HL-60/S4 treated with phorbol 12-myristate 13-acetate at 8.2 ng/mL for 4 days and 3 days (cell line): ENCODE measurements at regions not wholly inside any gene's neighbourhood (a gene's known extent, or its start where the extent isn't known, plus 50 kb on each side); places are given as distances from the start of the nearest gene placed in this dataset.
"Not testable (repeated sequence)": the region's sequence is repeated elsewhere in the genome, so short reads cannot be mapped to it uniquely, and the experiment has no call there.

Experiments
- in situ Hi-C: fragments of 300-500 bp; cut with MboI; formaldehyde crosslinking; loops from 2 replicates; pipeline ENCODE4 v1.15.0; 2022; ENCODE audit warnings: low sequenced_read_pairs

DNA sequence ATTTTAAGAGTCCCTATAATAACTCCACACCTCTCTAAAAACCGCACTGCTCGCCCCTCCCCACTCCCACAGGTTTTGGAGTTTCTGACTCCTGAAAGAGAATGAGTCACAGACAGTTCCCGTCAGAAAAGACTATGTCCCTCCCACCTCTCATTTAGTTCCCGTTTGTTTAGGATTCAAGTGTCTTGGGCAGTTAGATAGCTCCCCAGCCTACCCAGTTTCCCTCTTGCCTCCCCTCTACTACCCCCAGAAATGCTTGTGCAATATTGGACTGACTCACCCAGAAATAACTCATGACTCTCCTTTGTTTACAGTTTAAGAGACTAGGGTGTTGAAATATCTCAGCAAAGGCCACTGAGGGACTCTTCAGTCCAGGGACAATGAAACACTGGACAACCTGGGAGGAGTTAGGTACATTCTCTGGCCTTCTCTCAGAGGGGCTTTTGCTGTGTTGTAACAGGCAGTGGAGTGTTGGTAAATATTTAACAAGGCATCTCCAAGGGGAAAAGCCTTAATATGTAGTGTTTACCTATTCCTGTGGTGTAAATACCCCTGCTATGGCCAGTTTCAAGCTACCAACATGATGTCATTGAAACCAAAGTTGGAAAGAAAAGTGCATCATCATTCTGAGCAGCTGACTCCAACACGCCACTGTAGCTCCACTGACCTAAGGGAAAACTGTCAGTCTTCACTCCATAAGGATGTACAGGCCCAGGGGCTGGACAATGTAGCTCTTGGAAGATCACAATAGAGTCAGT lies 96.1 kb upstream of the CHD2 start:
- in situ Hi-C loops: no loop called here

- in situ Hi-C loops: not testable (repeated sequence)
Observed at GRCh38 chr15:92804610-92804936, 95.6 kb upstream of the CHD2 start.

GRCh38 chr15:92805080-92805690 lies 94.9 kb upstream of the CHD2 start:
- in situ Hi-C loops: no loop called here

DNA sequence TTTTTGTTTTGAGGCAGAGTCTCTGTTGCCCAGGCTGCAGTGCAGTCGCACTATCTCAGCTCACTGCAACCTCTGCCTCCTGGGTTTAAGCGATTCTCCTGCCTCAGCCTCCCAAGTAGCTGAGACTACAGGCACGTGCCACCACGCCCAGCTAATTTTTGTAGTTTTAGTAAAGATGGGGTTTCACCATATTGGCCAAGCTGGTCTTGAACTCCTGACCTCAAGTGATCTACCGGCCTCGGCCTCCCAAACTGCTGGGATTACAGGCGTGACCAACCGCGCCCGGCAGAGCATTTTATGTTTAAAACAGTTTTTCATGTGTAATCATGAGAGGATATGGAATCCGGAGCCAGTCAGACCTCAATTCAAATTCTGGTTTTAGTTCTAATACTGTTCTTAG lies 94.0 kb upstream of the CHD2 start:
- in situ Hi-C loops: not testable (repeated sequence)

- in situ Hi-C loops: no loop called here
Observed at GRCh38 chr15:92806763-92807162, 93.4 kb upstream of the CHD2 start.

DNA sequence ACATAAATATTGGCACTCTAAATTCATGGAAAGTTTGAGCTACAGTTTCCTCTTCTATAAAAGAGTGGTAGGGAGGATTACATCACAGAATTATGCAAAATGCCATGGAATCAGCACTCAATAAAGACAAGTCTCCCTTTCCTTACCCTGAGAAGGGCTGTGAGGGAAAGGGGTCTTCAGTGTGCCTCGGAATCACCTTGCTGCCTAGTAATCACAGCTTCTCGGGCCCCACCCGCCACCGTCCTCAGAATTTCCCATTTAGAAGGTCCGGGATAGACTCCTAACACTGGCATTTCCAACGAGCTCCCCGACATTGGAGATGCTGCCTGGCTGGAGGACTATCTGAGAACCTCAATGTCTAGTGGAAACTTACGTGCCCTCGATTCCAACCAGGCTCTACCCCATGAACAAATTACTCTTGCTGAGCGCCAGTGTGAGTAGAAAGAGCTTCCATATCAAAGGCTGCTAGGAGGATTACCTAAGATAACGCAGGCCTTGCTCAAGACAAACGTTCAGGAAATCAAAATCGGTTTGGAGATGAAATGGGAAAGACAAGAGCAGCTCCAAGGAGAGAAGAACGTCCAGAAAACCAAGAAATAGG lies 92.1 kb upstream of the CHD2 start:
- in situ Hi-C loops: no loop called here

GRCh38 chr15:92808598-92809063 lies 91.5 kb upstream of the CHD2 start:
- in situ Hi-C loops: no loop called here

DNA sequence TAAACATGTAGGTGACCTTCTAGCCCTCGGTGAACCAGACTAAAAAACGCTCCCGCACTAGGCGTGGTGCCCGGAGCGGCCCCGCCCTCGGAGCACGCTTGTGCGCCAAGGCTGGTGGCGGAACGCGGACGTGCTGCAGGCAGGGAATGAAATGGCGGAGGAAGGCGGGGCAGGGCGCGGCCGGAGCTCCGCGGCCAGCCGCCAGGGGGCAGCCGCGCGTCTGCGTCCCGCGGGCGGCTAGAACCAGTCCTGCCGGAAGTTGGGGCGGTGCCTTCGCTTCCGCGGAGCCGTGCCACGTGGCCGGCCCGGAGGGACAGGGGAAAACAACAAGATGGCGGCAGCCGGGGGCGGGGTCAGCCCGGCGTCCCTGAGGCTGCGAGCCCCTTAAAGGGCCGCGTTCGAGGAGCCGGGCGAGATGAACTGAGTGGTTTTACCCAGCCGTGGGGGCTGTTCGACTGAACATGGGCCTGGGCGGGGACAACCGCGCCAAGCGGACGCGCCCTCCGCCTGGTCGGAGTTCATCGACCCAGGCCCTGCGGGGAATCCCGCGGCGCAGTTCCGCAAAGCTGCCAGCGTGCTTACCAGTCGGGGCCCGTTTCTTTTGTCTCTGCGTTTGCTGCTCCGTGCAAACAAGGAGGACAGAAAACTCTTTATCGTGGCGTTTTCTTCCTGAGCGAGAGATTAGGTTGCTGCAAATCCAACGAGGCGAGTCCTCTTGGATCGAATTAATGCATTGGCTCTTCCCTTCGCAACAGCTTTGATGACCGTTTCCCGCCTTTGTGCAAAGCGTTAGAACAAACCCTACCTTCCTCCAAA lies 90.9 kb upstream of the CHD2 start:
- in situ Hi-C loops: no loop called here

- in situ Hi-C loops: no loop called here
Observed at GRCh38 chr15:92809880-92810361, 90.2 kb upstream of the CHD2 start.

GRCh38 chr15:92810418-92811138 lies 89.5 kb upstream of the CHD2 start:
- in situ Hi-C loops: no loop called here

GRCh38 chr15:92811148-92811913 lies 88.8 kb upstream of the CHD2 start:
- in situ Hi-C loops: no loop called here

DNA sequence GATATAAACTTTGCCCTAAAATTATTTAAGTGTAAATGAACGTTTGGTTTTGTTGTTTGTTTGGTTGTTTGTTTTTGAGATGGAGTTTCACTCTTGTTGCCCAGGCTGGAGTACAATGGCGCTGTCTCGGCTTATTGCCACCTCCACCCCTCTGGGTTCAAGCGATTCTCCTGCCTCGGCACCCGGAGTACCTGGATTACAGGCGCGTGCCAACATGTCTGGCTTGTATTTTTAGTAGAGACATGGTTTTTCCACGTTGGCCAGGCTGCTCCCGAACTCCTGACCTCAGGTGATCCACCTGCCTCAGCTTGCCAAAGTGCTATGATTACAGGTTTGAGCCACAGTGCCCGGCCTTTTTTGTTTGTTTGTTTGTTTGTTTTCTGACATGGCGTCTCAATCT lies 87.9 kb upstream of the CHD2 start:
- in situ Hi-C loops: no loop called here

- in situ Hi-C loops: no loop called here
Observed at GRCh38 chr15:92813485-92813884, 86.6 kb upstream of the CHD2 start.

DNA sequence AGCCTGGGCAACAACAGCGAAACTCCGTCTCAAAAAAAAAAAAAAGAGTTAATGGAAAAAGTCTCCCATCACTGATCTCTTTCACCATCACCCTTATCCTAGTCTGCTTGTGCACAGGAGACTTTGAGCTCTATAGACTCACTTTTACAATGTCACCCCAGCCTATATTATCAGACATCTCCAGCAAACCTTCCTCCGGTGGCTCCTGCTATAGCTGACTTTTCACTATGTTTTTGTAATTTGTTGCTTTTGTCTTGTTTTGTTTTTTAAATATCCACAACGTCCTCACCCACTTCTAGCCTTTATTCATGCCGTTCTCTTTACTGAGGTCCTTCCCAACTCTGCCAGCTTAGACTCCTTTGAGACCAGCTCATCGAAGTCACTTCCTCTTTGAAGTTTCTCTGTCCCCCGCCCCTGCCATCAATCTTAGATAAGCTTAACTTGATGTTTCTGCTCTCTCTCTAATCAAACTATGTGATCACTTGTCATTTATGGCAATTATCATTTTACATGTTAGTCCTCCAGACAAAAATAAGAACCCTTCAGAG lies 82.7 kb upstream of the CHD2 start:
- in situ Hi-C loops: no loop called here

DNA sequence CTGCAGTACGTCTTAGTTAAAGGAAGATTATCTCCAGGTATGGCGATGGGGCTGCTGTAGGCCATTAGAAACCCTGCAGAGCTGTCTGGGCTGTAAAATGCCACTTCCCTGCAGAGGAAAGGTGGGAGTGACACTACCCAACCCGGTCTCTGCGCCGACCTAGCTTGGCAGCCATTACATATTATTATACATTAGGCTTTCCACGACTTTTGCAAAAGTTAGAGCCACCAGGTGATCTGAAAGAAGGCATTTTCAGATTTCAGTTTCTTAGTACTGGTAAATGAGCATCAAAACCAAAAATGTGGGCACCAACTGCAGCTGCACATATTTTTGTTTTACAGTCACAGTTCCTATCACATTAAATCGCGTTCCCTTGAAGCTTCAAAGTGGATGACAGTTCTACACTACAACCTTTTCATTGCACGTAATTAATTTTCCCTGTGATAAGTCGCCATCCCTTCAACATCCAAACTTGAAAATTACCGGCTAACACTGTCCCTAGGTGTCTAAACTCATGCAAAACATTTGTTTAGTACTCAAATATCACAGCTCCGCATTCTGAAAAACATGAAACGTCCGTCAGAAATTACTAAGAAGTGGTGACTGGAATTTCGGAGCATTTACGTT lies 81.4 kb upstream of the CHD2 start:
- in situ Hi-C loops: no loop called here

DNA sequence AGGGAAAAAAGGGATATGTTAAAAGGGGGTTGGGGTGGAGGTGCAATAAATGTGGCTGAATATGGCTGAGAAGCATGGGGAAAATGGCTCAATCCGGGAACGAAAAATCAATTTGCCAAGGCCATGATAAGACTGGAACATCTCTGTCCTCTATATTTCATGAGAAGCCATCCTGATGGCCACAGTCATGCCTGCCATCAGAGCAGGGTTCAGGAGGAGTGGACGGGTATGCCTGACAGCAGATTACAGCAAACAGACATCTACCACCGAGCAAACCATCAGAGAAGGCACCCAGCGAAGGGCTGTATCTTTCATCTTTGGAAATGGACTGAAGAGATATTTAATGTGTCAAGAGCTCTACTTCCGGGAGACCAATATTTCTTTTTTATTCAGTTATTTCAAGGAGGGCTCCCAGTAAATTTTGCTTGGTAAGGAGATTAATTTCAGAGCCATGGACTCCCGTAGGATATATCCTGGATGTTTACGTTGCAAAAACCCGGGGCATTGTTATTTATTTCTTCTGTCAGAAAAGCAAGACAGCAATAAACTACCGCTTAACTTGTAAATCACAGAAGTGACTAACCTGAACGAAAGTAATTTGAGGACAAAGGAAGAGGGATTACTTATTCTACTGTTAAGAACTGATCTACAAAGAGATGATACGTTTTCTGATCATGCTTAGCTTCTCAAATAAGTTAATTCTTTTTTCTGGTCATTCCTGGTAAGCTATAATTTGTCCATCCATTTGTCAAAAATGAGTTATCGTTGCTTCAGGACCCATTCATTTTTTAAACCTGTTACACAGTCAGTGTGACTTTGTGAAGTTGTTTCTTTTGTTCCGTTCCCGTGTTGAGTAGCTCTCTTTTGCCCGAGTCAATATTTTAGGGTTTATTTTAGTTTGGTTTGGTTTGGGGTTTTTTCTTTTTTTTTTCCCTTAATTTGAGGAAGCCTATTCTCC lies 80.6 kb upstream of the CHD2 start:
- in situ Hi-C loops: no loop called here

DNA sequence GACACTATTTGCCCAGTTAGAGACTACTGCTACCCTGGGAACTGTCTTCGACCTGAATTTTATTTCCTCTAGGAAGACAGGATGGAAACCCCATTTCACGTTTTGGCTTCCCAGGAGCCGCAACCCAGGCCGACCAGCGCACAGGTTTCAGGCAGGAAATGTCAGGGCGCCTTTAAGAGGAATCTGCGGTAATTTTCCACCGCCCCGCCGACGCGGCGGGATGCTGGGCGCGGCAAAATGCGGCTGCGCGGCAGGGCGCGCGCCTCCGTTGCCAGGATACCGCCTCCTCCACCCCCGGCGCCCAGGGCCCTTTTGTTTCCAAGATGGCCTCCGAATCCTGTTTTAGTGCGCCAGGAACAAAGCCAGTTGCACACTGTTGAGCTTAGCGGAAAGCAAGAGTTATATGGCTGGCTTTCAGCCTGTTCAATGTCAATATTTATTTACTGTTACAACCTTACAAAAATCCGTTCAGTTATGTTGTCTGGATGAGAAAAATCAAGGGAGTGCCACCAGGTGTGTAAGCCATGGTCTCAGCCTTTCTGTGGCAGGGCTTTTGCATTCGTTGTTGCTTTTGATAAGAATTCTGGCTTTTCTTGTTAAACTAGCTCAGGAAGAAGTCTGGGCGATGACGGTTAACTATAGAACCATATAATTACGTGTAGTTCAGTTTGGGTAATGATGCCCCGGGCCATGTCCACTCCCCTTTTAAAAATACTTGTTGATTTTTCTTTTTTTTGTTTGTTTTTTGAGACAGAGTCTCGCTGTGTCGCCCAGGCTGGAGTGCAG lies 79.7 kb upstream of the CHD2 start:
- in situ Hi-C loops: no loop called here
